ENCODE measurements at regions not wholly inside any gene's neighbourhood (a gene's known extent, or its start where the extent isn't known, plus 50 kb on each side); places are given as distances from the start of the nearest gene placed in this dataset.
A peak's percentile ranks its signal among the peaks of the same experiment; 100 is the strongest.

DNA sequence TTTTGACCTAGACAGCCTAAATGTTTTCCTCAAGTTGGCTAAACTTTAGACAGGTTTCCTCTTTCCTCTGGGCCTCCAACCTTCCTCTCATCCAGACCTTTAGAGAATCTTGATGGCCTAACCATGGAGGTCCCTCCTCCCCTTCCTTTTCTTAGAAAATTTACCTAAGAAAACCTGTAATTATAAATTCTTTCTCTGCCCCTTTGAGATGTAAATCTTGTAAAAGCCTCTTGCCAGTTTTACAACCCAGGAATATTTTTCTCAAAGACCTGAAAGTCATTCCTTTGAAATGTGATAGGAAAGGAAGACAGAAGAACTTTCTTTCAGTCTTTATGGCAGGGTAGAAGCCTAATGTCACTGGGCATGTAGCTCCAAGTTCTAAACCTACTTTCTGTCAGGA is 1752.6 kb upstream of the C9orf72 start:
- H3K79me1 ChIP-seq (replicated peaks; ENCODE audit: low read length, poor library complexity, severe bottlenecking), result no peaks in the 10 kb centered on the region
- no peak overlapping the region for H3K23ac ChIP-seq (ENCODE audit: low read length in 2 of 2)
- H3K4me1 ChIP-seq (ENCODE audit: control insufficient read depth, insufficient read depth, low read depth, low read length), result no peaks in the 10 kb centered on the region
- no peak overlapping the region for H3K27ac ChIP-seq (ENCODE audit: low read length, poor library complexity, severe bottlenecking)
- H2BK12ac ChIP-seq (ENCODE audit: low read length in 2 of 2), result no peak overlapping the region
- H3K4me3 ChIP-seq (ENCODE audit: insufficient read depth in 1 of 2, low read depth in 1 of 2, low read length in 2 of 2), result no peak overlapping the region
- H3K9ac ChIP-seq (ENCODE audit: low read length), result no peak overlapping the region
- no peak overlapping the region for H4K91ac ChIP-seq (ENCODE audit: low read length)
- no peak overlapping the region for H3K18ac ChIP-seq (ENCODE audit: low read depth in 1 of 2, low read length in 2 of 2)
- H3K9me3 ChIP-seq (ENCODE audit: control insufficient read depth, low read length), result no peaks in the 10 kb centered on the region
- H3K36me3 ChIP-seq (ENCODE audit: control insufficient read depth in 1 of 2, insufficient read depth in 2 of 2, low read depth in 1 of 2, low read length in 2 of 2), result no peaks in the 10 kb centered on the region
- DNase-seq, result no peak
- no peak overlapping the region for H2AFZ ChIP-seq (ENCODE audit: low read depth, low read length)
- H4K8ac ChIP-seq (ENCODE audit: low read length), result no peak overlapping the region
- H2BK15ac ChIP-seq (ENCODE audit: low read depth, poor library complexity, severe bottlenecking), result no peak overlapping the region
- no peak overlapping the region for H2AK5ac ChIP-seq (ENCODE audit: low read length, severe bottlenecking)
- H3K27me3 ChIP-seq (ENCODE audit: control insufficient read depth in 1 of 2, insufficient read depth in 1 of 2, low read length in 2 of 2), result no peaks in the 10 kb centered on the region
- no peak overlapping the region for H2BK120ac ChIP-seq (ENCODE audit: low read depth, low read length)
- H3K14ac ChIP-seq (ENCODE audit: low read length in 2 of 2), result no peak overlapping the region
- no peak overlapping the region for H2BK5ac ChIP-seq (ENCODE audit: low read depth, low read length, poor library complexity, severe bottlenecking)
- H3K4me2 ChIP-seq (ENCODE audit: low read length, poor library complexity, severe bottlenecking), result no peak overlapping the region
- H3K4ac ChIP-seq (ENCODE audit: low read depth in 1 of 2, low read length in 2 of 2), result no peak overlapping the region

DNA sequence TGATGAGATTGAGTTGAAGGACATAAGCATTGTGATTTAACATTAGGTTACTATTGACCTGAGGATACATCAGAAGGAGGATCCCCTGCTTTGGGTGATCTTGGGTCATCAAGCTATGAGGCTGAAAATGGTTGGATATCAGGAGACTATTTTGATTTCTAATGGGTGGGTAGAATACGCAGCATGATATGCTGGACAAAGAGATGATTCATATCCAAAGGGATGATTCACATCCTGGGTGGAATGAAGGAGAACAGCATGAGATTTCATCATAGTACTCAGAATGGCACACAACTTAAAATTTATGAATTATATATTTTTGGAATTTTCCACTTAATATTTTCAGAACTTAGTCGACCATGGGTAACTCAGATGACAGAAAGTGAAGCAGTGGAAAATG is 1759.5 kb upstream of the C9orf72 start:
- no peak overlapping the region for H3K9ac ChIP-seq (ENCODE audit: low read length)
- H4K8ac ChIP-seq (ENCODE audit: low read length), result no peak overlapping the region
- 20% methylated on average over 1 of the region's 2 CpGs for WGBS
- no peak overlapping the region for H2AK5ac ChIP-seq (ENCODE audit: low read length, severe bottlenecking)
- no peaks in the 10 kb centered on the region for H3K9me3 ChIP-seq (ENCODE audit: control insufficient read depth, low read length)
- H3K4me1 ChIP-seq (ENCODE audit: control insufficient read depth, insufficient read depth, low read depth, low read length), result no peaks in the 10 kb centered on the region
- no peak overlapping the region for H3K4me3 ChIP-seq (ENCODE audit: insufficient read depth in 1 of 2, low read depth in 1 of 2, low read length in 2 of 2)
- H2BK5ac ChIP-seq (ENCODE audit: low read depth, low read length, poor library complexity, severe bottlenecking), result no peak overlapping the region
- H2BK12ac ChIP-seq (ENCODE audit: low read length in 2 of 2), result no peak overlapping the region
- H3K27ac ChIP-seq (ENCODE audit: low read length, poor library complexity, severe bottlenecking), result peak overlapping the region; percentile 37
- H3K4me2 ChIP-seq (ENCODE audit: low read length, poor library complexity, severe bottlenecking), result no peak overlapping the region
- no peaks in the 10 kb centered on the region for H3K36me3 ChIP-seq (ENCODE audit: control insufficient read depth in 1 of 2, insufficient read depth in 2 of 2, low read depth in 1 of 2, low read length in 2 of 2)
- H2BK15ac ChIP-seq (ENCODE audit: low read depth, poor library complexity, severe bottlenecking), result no peak overlapping the region
- H3K4ac ChIP-seq (ENCODE audit: low read depth in 1 of 2, low read length in 2 of 2), result no peak overlapping the region
- H3K27me3 ChIP-seq (ENCODE audit: control insufficient read depth in 1 of 2, insufficient read depth in 1 of 2, low read length in 2 of 2), result no peaks in the 10 kb centered on the region
- no peak overlapping the region for H3K14ac ChIP-seq (ENCODE audit: low read length in 2 of 2)
- no peak overlapping the region for H3K23ac ChIP-seq (ENCODE audit: low read length in 2 of 2)
- DNase-seq, result peak; percentile 17
- H3K18ac ChIP-seq (ENCODE audit: low read depth in 1 of 2, low read length in 2 of 2), result no peak overlapping the region
- no peak overlapping the region for H2BK120ac ChIP-seq (ENCODE audit: low read depth, low read length)
- H2AFZ ChIP-seq (ENCODE audit: low read depth, low read length), result no peak overlapping the region
- H3K79me1 ChIP-seq (replicated peaks; ENCODE audit: low read length, poor library complexity, severe bottlenecking), result no peaks in the 10 kb centered on the region
- H4K91ac ChIP-seq (ENCODE audit: low read length), result no peak overlapping the region

DNA sequence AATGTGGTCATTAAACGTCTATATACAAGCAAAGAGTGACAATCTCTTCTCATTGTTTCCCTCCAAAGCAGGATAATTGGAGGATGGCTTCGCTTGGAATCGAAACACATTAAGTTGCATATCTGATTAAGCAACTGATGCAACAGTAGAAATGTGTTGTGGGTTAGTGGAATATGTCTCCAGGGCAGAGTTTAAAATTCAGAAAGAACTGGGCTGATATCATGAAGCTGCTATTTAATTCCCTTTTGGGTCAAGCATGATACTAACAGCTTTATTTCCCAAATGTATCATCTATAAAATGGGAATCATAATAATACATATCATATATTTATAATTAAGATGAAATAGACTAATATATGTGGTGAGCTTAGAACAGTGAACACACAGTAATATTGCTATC is 1763.0 kb upstream of the C9orf72 start:
- no peak for DNase-seq
- Histone ChIP-seq H3K4me3 (ENCODE audit: insufficient read depth in 1 of 2, low read depth in 1 of 2, low read length in 2 of 2) (no peak overlapping the region), H3K9me3 (ENCODE audit: control insufficient read depth, low read length) (no peaks in the 10 kb centered on the region), H2BK15ac (ENCODE audit: low read depth, poor library complexity, severe bottlenecking) (no peak overlapping the region), H3K14ac (ENCODE audit: low read length in 2 of 2) (no peak overlapping the region), H2AFZ (ENCODE audit: low read depth, low read length) (no peak overlapping the region), H2BK12ac (ENCODE audit: low read length in 2 of 2) (no peak overlapping the region), H4K91ac (ENCODE audit: low read length) (no peak overlapping the region), H3K9ac (ENCODE audit: low read length) (no peak overlapping the region), H2BK120ac (ENCODE audit: low read depth, low read length) (no peak overlapping the region), H3K79me1 (replicated peaks; ENCODE audit: low read length, poor library complexity, severe bottlenecking) (no peaks in the 10 kb centered on the region), H3K4me1 (ENCODE audit: control insufficient read depth, insufficient read depth, low read depth, low read length) (no peaks in the 10 kb centered on the region), H3K23ac (ENCODE audit: low read length in 2 of 2) (no peak overlapping the region), H4K8ac (ENCODE audit: low read length) (no peak overlapping the region), H3K36me3 (ENCODE audit: control insufficient read depth in 1 of 2, insufficient read depth in 2 of 2, low read depth in 1 of 2, low read length in 2 of 2) (no peaks in the 10 kb centered on the region), H3K4me2 (ENCODE audit: low read length, poor library complexity, severe bottlenecking) (no peak overlapping the region), H3K27ac (ENCODE audit: low read length, poor library complexity, severe bottlenecking) (no peak overlapping the region), H3K18ac (ENCODE audit: low read depth in 1 of 2, low read length in 2 of 2) (no peak overlapping the region), H2AK5ac (ENCODE audit: low read length, severe bottlenecking) (no peak overlapping the region), H2BK5ac (ENCODE audit: low read depth, low read length, poor library complexity, severe bottlenecking) (no peak overlapping the region), H3K27me3 (ENCODE audit: control insufficient read depth in 1 of 2, insufficient read depth in 1 of 2, low read length in 2 of 2) (no peaks in the 10 kb centered on the region), H3K4ac (ENCODE audit: low read depth in 1 of 2, low read length in 2 of 2) (no peak overlapping the region)
- WGBS, result 96% methylated on average over 2 of the region's 3 CpGs

DNA sequence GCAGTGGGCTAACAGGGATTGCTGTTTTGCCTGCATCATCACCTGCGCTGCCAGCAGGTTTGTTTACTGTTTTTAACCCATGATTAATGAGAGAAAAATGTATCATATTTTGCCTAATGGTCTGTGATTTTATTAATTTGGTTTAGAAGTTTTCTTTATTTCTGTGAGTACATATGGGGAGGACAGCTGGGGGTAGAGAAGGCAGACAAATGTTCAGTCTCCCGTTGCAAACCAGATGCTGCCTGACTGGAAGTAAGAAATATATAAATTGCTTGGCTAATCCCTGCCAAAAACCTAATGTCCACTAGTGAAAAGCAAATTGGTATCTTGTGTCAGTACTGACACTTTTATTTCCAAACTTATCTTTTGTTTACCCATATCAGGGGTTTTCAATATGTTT is 1766.1 kb upstream of the C9orf72 start:
- Histone ChIP-seq H2BK15ac (ENCODE audit: low read depth, poor library complexity, severe bottlenecking) (no peak overlapping the region), H3K9me3 (ENCODE audit: control insufficient read depth, low read length) (no peaks in the 10 kb centered on the region), H3K79me1 (replicated peaks; ENCODE audit: low read length, poor library complexity, severe bottlenecking) (no peaks in the 10 kb centered on the region), H2BK5ac (ENCODE audit: low read depth, low read length, poor library complexity, severe bottlenecking) (no peak overlapping the region), H3K9ac (ENCODE audit: low read length) (no peak overlapping the region), H3K27me3 (ENCODE audit: control insufficient read depth in 1 of 2, insufficient read depth in 1 of 2, low read length in 2 of 2) (no peaks in the 10 kb centered on the region), H3K27ac (ENCODE audit: low read length, poor library complexity, severe bottlenecking) (no peak overlapping the region), H2BK12ac (ENCODE audit: low read length in 2 of 2) (no peak overlapping the region), H4K8ac (ENCODE audit: low read length) (no peak overlapping the region), H2AK5ac (ENCODE audit: low read length, severe bottlenecking) (no peak overlapping the region), H3K4me2 (ENCODE audit: low read length, poor library complexity, severe bottlenecking) (no peak overlapping the region), H3K36me3 (ENCODE audit: control insufficient read depth in 1 of 2, insufficient read depth in 2 of 2, low read depth in 1 of 2, low read length in 2 of 2) (no peaks in the 10 kb centered on the region), H3K4me1 (ENCODE audit: control insufficient read depth, insufficient read depth, low read depth, low read length) (no peaks in the 10 kb centered on the region), H3K4me3 (ENCODE audit: insufficient read depth in 1 of 2, low read depth in 1 of 2, low read length in 2 of 2) (no peak overlapping the region), H3K4ac (ENCODE audit: low read depth in 1 of 2, low read length in 2 of 2) (no peak overlapping the region), H3K14ac (ENCODE audit: low read length in 2 of 2) (no peak overlapping the region), H3K23ac (ENCODE audit: low read length in 2 of 2) (no peak overlapping the region), H2BK120ac (ENCODE audit: low read depth, low read length) (no peak overlapping the region), H3K18ac (ENCODE audit: low read depth in 1 of 2, low read length in 2 of 2) (no peak overlapping the region), H4K91ac (ENCODE audit: low read length) (no peak overlapping the region), H2AFZ (ENCODE audit: low read depth, low read length) (no peak overlapping the region)
- 91% methylated on average over 1 of the region's 2 CpGs for WGBS
- DNase-seq, result no peak
